ENCODE measurements at regions not wholly inside any gene's neighbourhood (a gene's known extent, or its start where the extent isn't known, plus 50 kb on each side); places are given as distances from the start of the nearest gene placed in this dataset.

DNA sequence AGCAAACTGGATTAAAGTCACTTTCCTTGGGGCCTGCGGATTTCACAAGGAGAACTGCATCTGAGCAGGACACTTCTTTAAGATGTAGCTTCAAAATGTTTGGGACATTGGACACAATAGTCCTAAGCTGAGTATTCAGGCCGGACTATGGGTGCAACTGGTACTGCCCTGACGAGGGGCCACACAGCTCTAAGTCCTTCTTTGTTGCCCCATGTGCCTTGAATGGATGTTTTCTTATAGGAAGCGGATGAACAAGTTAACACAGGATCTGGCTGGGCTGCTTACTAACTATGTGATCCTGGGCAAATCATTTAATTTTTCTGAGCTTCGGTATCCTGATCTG lies 147.8 kb upstream of the KLF14 start:
- Histone ChIP-seq H3K79me2 (ENCODE audit: low read length) (peaks cover 18% of the 10 kb centered on the region; the same call in 1 of the 2 replicates), H3K27me3 (replicated peaks; ENCODE audit: insufficient read depth, low read length) (no peaks in the 10 kb centered on the region), H3K9me2 (replicated peaks; ENCODE audit: insufficient read depth, low read length) (no peaks in the 10 kb centered on the region), H3K9ac (ENCODE audit: low read length) (no peak overlapping the region), H3K9me3 (replicated peaks; ENCODE audit: insufficient read depth, low read length) (no peaks in the 10 kb centered on the region), H3K4me1 (ENCODE audit: low read length) (no peaks in the 10 kb centered on the region), H3K4me2 (ENCODE audit: low read depth, low read length) (no peak overlapping the region), H3K4me3 (ENCODE audit: low read length) (no peak overlapping the region), H2AFZ (ENCODE audit: low read length) (no peak overlapping the region), H3K27ac (ENCODE audit: low read length) (no peak overlapping the region), H4K20me1 (ENCODE audit: insufficient read depth, low read length) (peaks cover 4% of the 10 kb centered on the region; the same call in 1 of the 2 replicates), H3F3A (ENCODE audit: insufficient read depth, low read length) (no peaks in the 10 kb centered on the region), H3K36me3 (replicated peaks; ENCODE audit: insufficient read depth, low read length) (peaks cover 20% of the 10 kb centered on the region)
- TF ChIP-seq EZH2 (optimal IDR thresholded peaks at IDR 0.05; ENCODE audit: low read depth, low read length), result no peak
- TF ChIP-seq EZH2phosphoT487 (IDR thresholded peaks at IDR 0.05; ENCODE audit: low read length), result no peak
- TF ChIP-seq, protein P1, sequence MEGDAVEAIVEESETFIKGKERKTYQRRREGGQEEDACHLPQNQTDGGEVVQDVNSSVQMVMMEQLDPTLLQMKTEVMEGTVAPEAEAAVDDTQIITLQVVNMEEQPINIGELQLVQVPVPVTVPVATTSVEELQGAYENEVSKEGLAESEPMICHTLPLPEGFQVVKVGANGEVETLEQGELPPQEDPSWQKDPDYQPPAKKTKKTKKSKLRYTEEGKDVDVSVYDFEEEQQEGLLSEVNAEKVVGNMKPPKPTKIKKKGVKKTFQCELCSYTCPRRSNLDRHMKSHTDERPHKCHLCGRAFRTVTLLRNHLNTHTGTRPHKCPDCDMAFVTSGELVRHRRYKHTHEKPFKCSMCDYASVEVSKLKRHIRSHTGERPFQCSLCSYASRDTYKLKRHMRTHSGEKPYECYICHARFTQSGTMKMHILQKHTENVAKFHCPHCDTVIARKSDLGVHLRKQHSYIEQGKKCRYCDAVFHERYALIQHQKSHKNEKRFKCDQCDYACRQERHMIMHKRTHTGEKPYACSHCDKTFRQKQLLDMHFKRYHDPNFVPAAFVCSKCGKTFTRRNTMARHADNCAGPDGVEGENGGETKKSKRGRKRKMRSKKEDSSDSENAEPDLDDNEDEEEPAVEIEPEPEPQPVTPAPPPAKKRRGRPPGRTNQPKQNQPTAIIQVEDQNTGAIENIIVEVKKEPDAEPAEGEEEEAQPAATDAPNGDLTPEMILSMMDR (IDR thresholded peaks at IDR 0.05; ENCODE audit: low read length), result no peak
- DNase-seq, result no peak

DNA sequence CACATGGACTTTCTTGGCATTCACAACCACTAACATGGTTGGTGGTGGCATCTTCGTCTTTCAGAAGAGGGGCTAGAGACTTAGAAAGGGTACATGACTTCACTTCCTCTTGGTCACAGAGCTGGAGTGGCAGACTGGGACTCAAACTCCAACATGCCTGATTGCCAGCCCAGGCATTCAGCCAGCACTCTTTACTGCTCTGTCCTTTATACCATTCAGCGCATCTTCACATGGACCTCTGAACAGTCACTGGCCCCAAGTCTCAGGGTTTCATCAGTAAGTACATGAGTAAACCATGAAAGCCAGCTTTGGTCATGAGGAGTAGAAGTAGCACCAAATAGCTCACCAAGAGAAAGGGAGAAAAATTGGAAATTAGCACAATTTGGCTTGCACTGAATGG lies 148.4 kb upstream of the KLF14 start:
- no peak overlapping the region for H3K27ac ChIP-seq (ENCODE audit: low read length)
- peaks cover 20% of the 10 kb centered on the region; the same call in 1 of the 2 replicates for H3K79me2 ChIP-seq (ENCODE audit: low read length)
- no peaks in the 10 kb centered on the region for H3K4me1 ChIP-seq (ENCODE audit: low read length)
- no peak overlapping the region for H2AFZ ChIP-seq (ENCODE audit: low read length)
- TF ChIP-seq EZH2 (optimal IDR thresholded peaks at IDR 0.05; ENCODE audit: low read depth, low read length) (no peak), EZH2phosphoT487 (IDR thresholded peaks at IDR 0.05; ENCODE audit: low read length) (no peak)
- TF ChIP-seq, protein P1 (IDR thresholded peaks at IDR 0.05; ENCODE audit: low read length), result no peak
- H3K4me2 ChIP-seq (ENCODE audit: low read depth, low read length), result no peak overlapping the region
- no peak overlapping the region for H3K9ac ChIP-seq (ENCODE audit: low read length)
- no peak overlapping the region for H3K4me3 ChIP-seq (ENCODE audit: low read length)
- H3K9me3 ChIP-seq (replicated peaks; ENCODE audit: insufficient read depth, low read length), result no peaks in the 10 kb centered on the region
- no peaks in the 10 kb centered on the region for H3K9me2 ChIP-seq (replicated peaks; ENCODE audit: insufficient read depth, low read length)
- H3K36me3 ChIP-seq (replicated peaks; ENCODE audit: insufficient read depth, low read length), result peaks cover 20% of the 10 kb centered on the region
- H3K27me3 ChIP-seq (replicated peaks; ENCODE audit: insufficient read depth, low read length), result no peaks in the 10 kb centered on the region
- no peak for DNase-seq
- peaks cover 4% of the 10 kb centered on the region; the same call in 1 of the 2 replicates for H4K20me1 ChIP-seq (ENCODE audit: insufficient read depth, low read length)
- no peaks in the 10 kb centered on the region for H3F3A ChIP-seq (ENCODE audit: insufficient read depth, low read length)

DNA sequence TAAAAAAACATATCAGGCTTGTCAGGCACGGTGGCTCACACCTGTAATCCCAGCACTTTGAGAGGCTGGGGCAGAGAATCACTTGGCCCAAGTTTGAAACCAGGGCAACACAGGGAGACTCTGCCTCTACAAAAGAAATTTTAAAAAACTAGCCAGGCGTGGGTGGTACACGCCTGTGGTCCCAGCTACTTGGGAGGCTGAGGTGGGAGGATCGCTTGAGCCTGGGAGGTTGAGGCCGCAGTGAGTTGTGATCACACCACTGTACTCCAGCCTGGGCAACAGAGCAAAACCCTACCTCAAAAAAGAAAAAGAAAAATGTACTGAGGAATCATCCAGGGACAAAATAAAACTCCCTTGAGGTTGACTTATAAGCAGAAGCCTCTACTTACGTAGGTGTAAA lies 149.9 kb upstream of the KLF14 start:
- Histone ChIP-seq H2AFZ (ENCODE audit: low read length) (no peak overlapping the region), H3K4me2 (ENCODE audit: low read depth, low read length) (no peak overlapping the region), H3K9ac (ENCODE audit: low read length) (no peak overlapping the region), H3K9me3 (replicated peaks; ENCODE audit: insufficient read depth, low read length) (no peaks in the 10 kb centered on the region), H3K36me3 (replicated peaks; ENCODE audit: insufficient read depth, low read length) (peaks cover 20% of the 10 kb centered on the region), H3K27me3 (replicated peaks; ENCODE audit: insufficient read depth, low read length) (no peaks in the 10 kb centered on the region), H3K27ac (ENCODE audit: low read length) (no peak overlapping the region), H3F3A (ENCODE audit: insufficient read depth, low read length) (no peaks in the 10 kb centered on the region), H4K20me1 (ENCODE audit: insufficient read depth, low read length) (peaks cover 4% of the 10 kb centered on the region; the same call in 1 of the 2 replicates), H3K4me3 (ENCODE audit: low read length) (no peak overlapping the region), H3K4me1 (ENCODE audit: low read length) (no peaks in the 10 kb centered on the region), H3K79me2 (ENCODE audit: low read length) (peaks cover 35% of the 10 kb centered on the region; the same call in 1 of the 2 replicates), H3K9me2 (replicated peaks; ENCODE audit: insufficient read depth, low read length) (no peaks in the 10 kb centered on the region)
- DNase-seq, result no peak
- TF ChIP-seq EZH2phosphoT487 (IDR thresholded peaks at IDR 0.05; ENCODE audit: low read length), result no peak
